GM18870 (cell line): ENCODE measurements at regions not wholly inside any gene's neighbourhood (a gene's known extent, or its start where the extent isn't known, plus 50 kb on each side); places are given as distances from the start of the nearest gene placed in this dataset.
"Not testable (repeated sequence)": the region's sequence is repeated elsewhere in the genome, so short reads cannot be mapped to it uniquely, and the experiment has no call there.

Experiments used
- ATAC-seq: cut with Tn5 transposase; IDR thresholded peaks from one replicate; pipeline ENCODE4 v1.9.1; 2021; ENCODE audit warnings: moderate library complexity; ENCODE audit not compliant: unreplicated experiment

DNA sequence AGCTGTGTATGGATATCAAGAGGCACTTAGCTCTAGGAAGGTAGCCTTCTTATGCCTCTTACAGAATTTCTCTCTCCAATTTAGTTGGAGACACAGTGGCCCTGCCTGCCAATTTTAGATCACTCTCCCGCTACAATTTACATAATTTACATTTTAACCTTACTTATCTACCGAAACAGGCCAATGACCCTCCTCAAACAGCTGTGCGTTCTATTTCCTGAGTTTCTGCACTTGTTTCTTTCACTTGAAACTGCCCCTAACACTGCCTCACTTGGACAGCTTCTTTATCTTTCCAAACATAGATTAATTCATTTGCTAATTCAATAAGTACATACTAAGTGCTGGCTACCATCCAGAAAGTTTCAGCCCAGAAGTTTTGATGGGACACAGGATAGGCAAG lies 52.9 kb upstream of the HDDC2 start:
- ATAC-seq, result no peak

GRCh38 chr6:125356884-125357283 lies 55.1 kb upstream of the HDDC2 start:
- peak; percentile 70 for ATAC-seq

- ATAC-seq, result peak; percentile 65
Measured at GRCh38 chr6:125357515-125358256, 55.9 kb upstream of the HDDC2 start.

GRCh38 chr6:125358898-125359297 lies 57.1 kb upstream of the HDDC2 start:
- ATAC-seq, result no peak

DNA sequence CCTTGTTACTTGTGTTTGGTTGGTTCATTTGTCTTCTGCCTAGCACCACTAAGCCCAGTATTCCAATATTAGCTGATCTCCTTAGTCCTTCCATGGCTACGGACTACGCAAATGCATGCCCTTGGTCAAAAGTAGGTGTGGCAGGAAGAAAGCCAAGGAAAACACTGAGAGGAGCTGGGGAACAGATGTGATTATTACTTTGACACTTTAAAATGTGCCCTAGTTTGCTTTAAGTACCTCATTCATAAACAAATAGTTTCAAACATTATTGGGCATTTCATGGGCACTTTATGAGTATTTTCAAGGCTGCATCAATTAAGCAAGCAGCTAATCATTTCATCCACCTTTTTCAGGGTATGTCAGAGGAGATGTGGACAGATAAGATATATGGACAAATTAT lies 60.1 kb upstream of the HDDC2 start:
- ATAC-seq, result no peak

DNA sequence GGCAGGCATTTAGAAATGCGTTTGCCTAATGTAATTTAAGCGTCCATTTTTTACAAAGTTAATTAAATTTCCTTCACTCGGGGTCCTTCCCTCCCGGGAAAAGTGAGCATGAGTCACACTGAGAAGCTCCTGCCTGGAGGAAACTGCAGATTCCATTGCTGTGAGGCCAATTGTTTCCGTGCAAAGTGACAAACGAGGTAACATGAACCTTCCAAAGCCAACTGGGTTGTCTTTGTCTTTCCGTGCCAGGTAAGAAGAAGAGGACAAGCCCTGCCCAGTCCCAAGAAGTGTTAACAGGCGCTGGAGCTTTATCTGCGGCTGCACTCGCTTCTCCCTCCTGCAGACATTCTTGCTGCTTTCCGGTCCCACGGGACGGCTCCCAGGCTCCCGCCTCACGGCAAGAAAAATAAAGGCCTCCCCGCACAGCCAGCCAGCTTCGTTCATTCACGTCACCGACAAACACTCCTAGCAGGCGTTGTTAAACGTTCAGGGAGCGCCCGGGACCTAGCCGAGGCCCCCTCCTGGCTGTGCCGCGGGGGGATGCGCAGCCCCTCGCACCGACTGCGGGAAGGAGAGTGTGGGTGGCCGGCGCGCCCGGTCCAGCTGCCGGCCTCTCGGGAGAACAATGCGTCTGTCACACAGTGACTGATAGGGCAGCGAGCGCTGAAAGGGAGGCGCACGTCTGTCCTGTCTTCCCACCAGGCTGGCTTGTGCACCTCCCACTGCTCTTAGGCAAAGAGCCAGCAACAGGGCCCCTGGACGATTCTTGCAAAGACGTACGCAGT lies 61.5 kb upstream of the HDDC2 start:
- no peak for ATAC-seq

DNA sequence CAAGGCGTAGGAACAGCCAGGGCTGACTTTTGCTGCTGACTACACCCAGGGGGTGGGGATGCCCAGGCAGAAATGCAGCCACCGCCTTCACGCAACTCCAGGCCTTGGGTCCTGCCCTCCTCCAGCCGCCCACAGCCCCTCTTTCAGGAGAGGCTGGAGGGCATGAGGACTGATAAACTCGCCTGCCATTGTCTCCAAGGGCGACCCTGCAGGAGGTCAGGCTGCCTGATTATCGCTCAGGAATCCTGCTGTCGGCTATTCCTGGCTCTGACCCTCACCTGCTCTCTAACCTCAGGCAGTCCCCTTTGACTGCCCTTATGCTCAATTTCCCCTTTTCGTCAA lies 62.0 kb upstream of the HDDC2 start:
- ATAC-seq, result no peak

- no peak for ATAC-seq
Measured at GRCh38 chr6:125365230-125365629, 63.5 kb upstream of the HDDC2 start.

DNA sequence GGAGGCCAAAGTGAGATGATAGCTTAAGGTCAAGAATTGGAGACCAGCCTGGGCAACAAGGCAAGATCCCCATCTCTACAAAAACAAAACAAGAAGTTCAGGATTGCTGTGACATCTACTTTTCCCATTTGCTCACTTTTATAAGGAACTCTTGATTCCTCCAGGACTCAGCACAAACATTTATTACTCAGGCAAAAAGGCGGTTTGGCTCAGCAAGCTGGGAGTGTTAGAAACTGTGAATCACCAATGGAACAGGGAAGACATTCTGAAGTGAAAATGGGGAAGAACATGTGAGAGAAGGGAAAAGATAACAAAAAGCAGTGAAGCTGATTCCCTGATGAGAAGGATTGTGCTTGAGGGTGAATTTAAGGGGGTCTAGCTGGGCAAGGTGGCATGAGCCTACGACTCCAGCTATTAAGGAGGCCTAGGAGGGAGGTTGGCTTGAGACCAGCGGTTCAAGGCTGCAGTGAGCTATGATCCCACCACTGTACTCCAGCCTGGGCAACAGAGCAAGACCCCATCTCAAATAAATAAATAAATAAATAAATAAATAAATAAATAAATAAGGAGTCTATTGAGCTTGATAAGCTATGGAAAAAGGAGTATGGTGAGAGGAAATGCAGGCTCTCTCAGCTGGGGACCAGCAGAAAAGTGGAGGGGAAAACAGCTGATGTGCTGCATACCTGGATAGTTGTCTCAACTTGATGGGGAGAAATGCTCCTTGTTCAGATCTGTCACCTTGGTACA lies 65.4 kb upstream of the HDDC2 start:
- ATAC-seq, result no peak

- no peak for ATAC-seq
Measured at GRCh38 chr6:125370343-125370742, 68.6 kb upstream of the HDDC2 start.

DNA sequence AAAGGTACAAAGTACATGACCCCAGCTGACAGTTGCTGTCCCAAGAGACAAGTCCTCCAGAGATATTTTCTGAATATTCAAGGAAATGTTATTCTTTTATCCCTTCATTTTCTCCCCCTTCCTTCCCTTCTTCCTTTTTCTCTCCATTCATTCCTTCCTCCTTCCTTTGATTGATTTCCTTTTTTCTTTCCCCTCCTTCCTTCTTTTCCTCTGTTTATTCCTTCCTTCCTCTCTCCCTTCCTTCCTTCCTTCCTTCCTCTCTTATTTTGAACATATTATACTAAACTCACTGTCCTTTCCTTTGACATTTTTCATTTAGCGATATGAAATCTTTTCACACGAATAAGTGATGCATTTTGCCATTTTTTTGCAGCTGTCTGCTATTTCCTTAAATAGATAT lies 73.2 kb upstream of the HDDC2 start:
- ATAC-seq, result no peak

DNA sequence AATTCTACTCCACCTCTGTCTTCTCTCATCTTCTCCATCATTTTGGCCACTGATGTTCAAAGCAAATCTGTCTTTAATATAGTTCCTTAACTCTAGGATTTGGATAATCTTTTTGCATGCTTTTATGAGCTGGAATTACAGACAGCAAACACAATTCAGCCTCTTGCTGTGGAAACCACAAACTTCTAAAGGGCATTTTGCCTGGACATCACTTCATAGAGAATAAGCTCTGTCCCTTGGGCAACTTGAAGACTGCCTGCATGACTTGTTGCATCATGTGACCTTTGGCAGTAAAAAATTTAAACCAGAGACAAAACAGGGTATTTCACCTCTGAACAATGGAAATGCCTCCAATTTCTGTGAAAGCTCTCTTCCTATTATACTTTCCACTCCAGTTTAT lies 74.1 kb upstream of the HDDC2 start:
- ATAC-seq, result no peak

DNA sequence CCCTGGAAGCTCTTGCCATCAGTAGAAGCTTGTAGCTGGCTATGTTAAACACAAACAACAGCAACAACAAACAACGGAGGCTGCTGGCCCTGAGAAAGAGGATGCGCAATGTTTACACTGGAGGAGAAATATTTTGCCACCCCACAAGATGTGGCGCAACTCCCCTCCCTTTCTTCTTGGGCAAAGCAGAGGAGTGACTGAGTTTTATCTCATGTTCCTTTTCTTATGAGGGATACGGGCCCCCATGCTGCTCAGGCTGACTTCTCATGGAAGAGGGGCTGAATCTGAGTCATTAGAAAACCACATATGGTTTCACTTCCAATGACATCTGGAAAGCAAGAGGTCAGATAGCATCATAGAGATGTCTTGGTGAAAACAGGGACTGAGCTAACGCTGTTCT lies 75.9 kb upstream of the HDDC2 start:
- no peak for ATAC-seq

GRCh38 chr6:125379174-125379573 lies 77.4 kb upstream of the HDDC2 start:
- ATAC-seq, result no peak

- no peak for ATAC-seq
Measured at GRCh38 chr6:125380474-125380873, 78.7 kb upstream of the HDDC2 start.

GRCh38 chr6:125386337-125386736 lies 84.6 kb upstream of the HDDC2 start:
- not testable (repeated sequence) for ATAC-seq

GRCh38 chr6:125392682-125393081 lies 90.9 kb upstream of the HDDC2 start:
- ATAC-seq, result peak; percentile 66

- peak; percentile 65 for ATAC-seq
Measured at GRCh38 chr6:125393449-125393858, 91.7 kb upstream of the HDDC2 start.

DNA sequence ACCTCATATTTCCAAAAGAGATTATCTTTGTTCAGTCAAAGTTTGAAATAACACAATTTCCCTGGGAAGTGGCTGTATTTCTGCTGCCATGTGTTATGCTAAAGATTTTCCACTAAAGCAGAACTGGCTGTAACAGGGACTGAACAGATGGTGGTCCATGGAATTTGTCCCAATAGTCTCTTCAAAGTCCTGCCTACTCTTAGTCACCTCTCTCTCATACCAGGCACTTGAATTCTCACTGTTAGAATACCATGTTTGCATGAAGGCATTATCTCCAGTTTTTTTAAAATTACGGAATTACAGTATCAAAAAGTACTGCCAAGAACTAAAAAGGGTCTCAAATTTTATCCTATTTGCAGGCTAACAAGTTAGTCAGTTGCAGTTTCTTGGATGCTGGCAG lies 105.0 kb upstream of the HDDC2 start:
- no peak for ATAC-seq

DNA sequence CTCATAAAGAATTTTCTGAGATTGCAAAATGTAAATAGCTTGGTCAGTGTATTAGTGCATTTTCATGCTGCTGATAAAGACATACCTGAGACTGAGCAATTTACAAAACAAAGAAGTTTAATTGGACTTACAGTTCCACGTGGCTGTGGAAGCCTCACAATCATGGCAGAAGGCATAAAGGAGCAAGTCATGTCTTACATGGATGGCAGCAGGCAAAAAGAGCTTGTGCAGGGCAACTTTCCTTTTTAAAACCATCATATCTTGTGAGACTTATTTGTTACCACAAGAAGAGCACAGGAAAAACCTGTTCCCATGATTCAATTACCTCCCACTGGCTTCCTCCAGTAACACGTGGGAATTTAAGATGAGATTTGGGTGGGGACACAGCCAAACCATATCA lies 112.7 kb upstream of the HDDC2 start:
- no peak for ATAC-seq

DNA sequence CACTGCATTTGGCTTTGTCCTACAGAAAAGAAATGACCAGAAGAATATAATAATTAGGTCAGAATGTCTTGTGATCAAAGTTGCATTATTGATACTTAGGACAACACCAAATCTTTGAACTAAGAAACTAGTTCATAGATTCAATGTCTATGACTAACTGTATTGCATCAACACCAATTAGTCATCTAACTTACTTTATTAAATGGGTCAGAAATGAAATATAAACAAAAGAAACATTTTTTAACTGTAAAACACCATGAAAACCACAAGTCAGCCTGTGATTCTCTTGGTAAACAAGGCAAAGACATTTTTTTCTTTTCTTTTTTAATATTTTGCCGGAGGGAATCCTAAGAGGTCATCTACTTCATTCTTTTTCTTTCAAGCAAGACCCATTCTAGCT lies 114.1 kb upstream of the HDDC2 start:
- ATAC-seq, result no peak

DNA sequence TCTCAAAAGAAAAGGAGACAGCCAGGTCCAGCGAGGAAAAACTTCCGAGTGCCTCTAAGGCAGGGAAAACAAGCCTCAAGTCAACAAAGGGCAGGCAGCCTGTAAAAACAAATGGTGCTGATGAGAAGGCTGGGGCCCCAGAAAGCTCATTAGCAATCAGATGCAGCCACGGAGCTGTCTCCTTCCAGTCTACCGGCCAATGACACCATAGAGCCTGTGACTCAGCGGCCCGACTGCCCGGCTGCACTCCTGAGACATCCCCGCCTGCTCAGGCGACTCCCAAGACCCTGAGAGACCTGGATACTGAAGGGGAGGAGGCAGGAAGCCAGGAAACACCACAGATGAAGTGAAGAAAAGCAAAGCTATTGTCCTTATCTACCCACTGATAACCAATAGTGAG lies 120.1 kb upstream of the HDDC2 start:
- no peak for ATAC-seq
